ENCODE measurements at regions not wholly inside any gene's neighbourhood (a gene's known extent, or its start where the extent isn't known, plus 50 kb on each side); places are given as distances from the start of the nearest gene placed in this dataset.

GRCh38 chr2:65536596-65536995, 104.2 kb upstream of the SPRED2 start:
- TF ChIP-seq CTCF (IDR thresholded peaks at IDR 0.05): no peak
- no peaks in the 10 kb centered on the region for H3K4me1 ChIP-seq
- H3K27me3 ChIP-seq (ENCODE audit: control insufficient read depth, insufficient read depth, low read length): no peaks in the 10 kb centered on the region
- H3K36me3 ChIP-seq (ENCODE audit: control insufficient read depth, insufficient read depth, low read length): no peaks in the 10 kb centered on the region
- no peak overlapping the region for H3K4me3 ChIP-seq (ENCODE audit: low read depth, low read length)
- no peaks in the 10 kb centered on the region for H3K79me2 ChIP-seq
- H3K9me3 ChIP-seq (ENCODE audit: control insufficient read depth, low read length): no peaks in the 10 kb centered on the region
- H3K27ac ChIP-seq: no peak overlapping the region
- no peak overlapping the region for H3K9ac ChIP-seq
- H3K4me2 ChIP-seq (ENCODE audit: low read length): no peak overlapping the region
- H2AFZ ChIP-seq: no peak overlapping the region

- no peak overlapping the region for H2AFZ ChIP-seq
- H3K79me2 ChIP-seq: no peaks in the 10 kb centered on the region
- no peak overlapping the region for H3K4me3 ChIP-seq (ENCODE audit: low read depth, low read length)
- no peaks in the 10 kb centered on the region for H3K36me3 ChIP-seq (ENCODE audit: control insufficient read depth, insufficient read depth, low read length)
- no peak overlapping the region for H3K27ac ChIP-seq
- H3K9ac ChIP-seq: no peak overlapping the region
- no peaks in the 10 kb centered on the region for H3K9me3 ChIP-seq (ENCODE audit: control insufficient read depth, low read length)
- no peak for TF ChIP-seq CTCF (IDR thresholded peaks at IDR 0.05)
- H3K27me3 ChIP-seq (ENCODE audit: control insufficient read depth, insufficient read depth, low read length): no peaks in the 10 kb centered on the region
- H3K4me1 ChIP-seq: no peaks in the 10 kb centered on the region
- H3K4me2 ChIP-seq (ENCODE audit: low read length): no peak overlapping the region
Observed at GRCh38 chr2:65532937-65533336, 100.5 kb upstream of the SPRED2 start.

- no peak overlapping the region for H3K4me2 ChIP-seq (ENCODE audit: low read length)
- no peak overlapping the region for H3K4me3 ChIP-seq (ENCODE audit: low read depth, low read length)
- no peak overlapping the region for H3K27ac ChIP-seq
- no peaks in the 10 kb centered on the region for H3K79me2 ChIP-seq
- H2AFZ ChIP-seq: no peak overlapping the region
- no peaks in the 10 kb centered on the region for H3K27me3 ChIP-seq (ENCODE audit: control insufficient read depth, insufficient read depth, low read length)
- no peaks in the 10 kb centered on the region for H3K9me3 ChIP-seq (ENCODE audit: control insufficient read depth, low read length)
- H3K9ac ChIP-seq: no peak overlapping the region
- H3K36me3 ChIP-seq (ENCODE audit: control insufficient read depth, insufficient read depth, low read length): no peaks in the 10 kb centered on the region
- no peaks in the 10 kb centered on the region for H3K4me1 ChIP-seq
- no peak for TF ChIP-seq CTCF (IDR thresholded peaks at IDR 0.05)
Observed at GRCh38 chr2:65532326-65532725, 99.9 kb upstream of the SPRED2 start.

GRCh38 chr2:65530547-65531320, 98.3 kb upstream of the SPRED2 start:
- Histone ChIP-seq H3K27ac (no peak overlapping the region), H3K4me3 (ENCODE audit: low read depth, low read length) (no peak overlapping the region), H3K4me2 (ENCODE audit: low read length) (no peak overlapping the region), H3K4me1 (no peaks in the 10 kb centered on the region), H3K9me3 (ENCODE audit: control insufficient read depth, low read length) (no peaks in the 10 kb centered on the region), H2AFZ (no peak overlapping the region), H3K36me3 (ENCODE audit: control insufficient read depth, insufficient read depth, low read length) (no peaks in the 10 kb centered on the region), H3K9ac (no peak overlapping the region), H3K27me3 (ENCODE audit: control insufficient read depth, insufficient read depth, low read length) (no peaks in the 10 kb centered on the region), H3K79me2 (no peaks in the 10 kb centered on the region)
- no peak for TF ChIP-seq CTCF (IDR thresholded peaks at IDR 0.05)

- Histone ChIP-seq H3K36me3 (ENCODE audit: control insufficient read depth, insufficient read depth, low read length) (no peaks in the 10 kb centered on the region), H3K27me3 (ENCODE audit: control insufficient read depth, insufficient read depth, low read length) (no peaks in the 10 kb centered on the region), H3K4me3 (ENCODE audit: low read depth, low read length) (no peak overlapping the region), H3K9me3 (ENCODE audit: control insufficient read depth, low read length) (no peaks in the 10 kb centered on the region), H3K4me2 (ENCODE audit: low read length) (no peak overlapping the region), H3K9ac (no peak overlapping the region), H3K4me1 (no peaks in the 10 kb centered on the region), H3K27ac (no peak overlapping the region), H3K79me2 (no peaks in the 10 kb centered on the region), H2AFZ (no peak overlapping the region)
- no peak for TF ChIP-seq CTCF (IDR thresholded peaks at IDR 0.05)
Observed at GRCh38 chr2:65529419-65529818, 97.0 kb upstream of the SPRED2 start.
